Smooth muscle cell (in vitro differentiated cells): ENCODE measurements at regions not wholly inside any gene's neighbourhood (a gene's known extent, or its start where the extent isn't known, plus 50 kb on each side); places are given as distances from the start of the nearest gene placed in this dataset.
"Not testable (repeated sequence)": the region's sequence is repeated elsewhere in the genome, so short reads cannot be mapped to it uniquely, and the experiment has no call there.

Source experiments
- DNase-seq: peaks from one replicate; lab custom pipeline; 2025; ENCODE audit not compliant: unreplicated experiment; lab: John Stamatoyannopoulos, UW
- H2AFZ ChIP-seq: fragments of 200-600 bp; sonication (generic); 2 replicates; pipeline ENCODE4 v1.6.0; 2016; ENCODE audit warnings: antibody characterized with exemption, low read depth, mild to moderate bottlenecking
- H3F3A ChIP-seq: fragments of 200-600 bp; sonication (generic); 2 replicates; pipeline ENCODE4 v1.6.0; 2017; ENCODE audit warnings: antibody characterized with exemption, low read depth
- H3K27ac ChIP-seq: fragments of 200-600 bp; sonication (generic); 2 replicates; pipeline ENCODE4 v1.5.1; 2016; ENCODE audit warnings: low read depth, mild to moderate bottlenecking
- H3K27me3 ChIP-seq: fragments of 200-600 bp; sonication (generic); 2 replicates; pipeline ENCODE4 v1.6.1; 2016; ENCODE audit warnings: low read depth, mild to moderate bottlenecking
- H3K36me3 ChIP-seq: fragments of 200-600 bp; sonication (generic); 2 replicates; pipeline ENCODE4 v1.5.1; 2016; ENCODE audit warnings: low read depth
- H3K4me1 ChIP-seq: fragments of 200-600 bp; sonication (generic); 2 replicates; pipeline ENCODE4 v1.5.1; 2016; ENCODE audit warnings: low read depth
- H3K4me2 ChIP-seq: fragments of 200-600 bp; sonication (generic); 2 replicates; pipeline ENCODE4 v1.6.0; 2016; ENCODE audit warnings: mild to moderate bottlenecking
- H3K4me3 ChIP-seq: fragments of 200-600 bp; sonication (generic); 2 replicates; pipeline ENCODE4 v1.5.1; 2016; ENCODE audit warnings: mild to moderate bottlenecking
- H3K79me2 ChIP-seq: fragments of 200-600 bp; sonication (generic); 2 replicates; pipeline ENCODE4 v1.6.0; 2016; ENCODE audit warnings: low read depth, mild to moderate bottlenecking
- H3K9ac ChIP-seq: fragments of 200-600 bp; sonication (generic); 2 replicates; pipeline ENCODE4 v1.6.0; 2016; ENCODE audit warnings: low read depth
- H3K9me3 ChIP-seq: fragments of 200-600 bp; sonication (generic); replicated peaks from 2 replicates; pipeline ENCODE4 v1.5.1; 2016; ENCODE audit warnings: low read depth
- H4K20me1 ChIP-seq: fragments of 200-600 bp; sonication (generic); 2 replicates; pipeline ENCODE4 v1.6.0; 2016; ENCODE audit warnings: low read depth
- WGBS: methylation state at CpG from one replicate; pipeline ENCODE4 v1.1.7; 2016; ENCODE audit warnings: low lambda C conversion rate; 5-methylcytosine and 5-hydroxymethylcytosine counted together
- TF ChIP-seq, protein P1 (sequence below): fragments of 200-600 bp; sonication (generic); IDR thresholded peaks from 2 replicates; pipeline ENCODE4 v1.5.1; 2017; ENCODE audit warnings: borderline replicate concordance, mild to moderate bottlenecking, antibody characterized with exemption; ENCODE audit not compliant: insufficient read depth, poor library complexity, severe bottlenecking

DNA sequence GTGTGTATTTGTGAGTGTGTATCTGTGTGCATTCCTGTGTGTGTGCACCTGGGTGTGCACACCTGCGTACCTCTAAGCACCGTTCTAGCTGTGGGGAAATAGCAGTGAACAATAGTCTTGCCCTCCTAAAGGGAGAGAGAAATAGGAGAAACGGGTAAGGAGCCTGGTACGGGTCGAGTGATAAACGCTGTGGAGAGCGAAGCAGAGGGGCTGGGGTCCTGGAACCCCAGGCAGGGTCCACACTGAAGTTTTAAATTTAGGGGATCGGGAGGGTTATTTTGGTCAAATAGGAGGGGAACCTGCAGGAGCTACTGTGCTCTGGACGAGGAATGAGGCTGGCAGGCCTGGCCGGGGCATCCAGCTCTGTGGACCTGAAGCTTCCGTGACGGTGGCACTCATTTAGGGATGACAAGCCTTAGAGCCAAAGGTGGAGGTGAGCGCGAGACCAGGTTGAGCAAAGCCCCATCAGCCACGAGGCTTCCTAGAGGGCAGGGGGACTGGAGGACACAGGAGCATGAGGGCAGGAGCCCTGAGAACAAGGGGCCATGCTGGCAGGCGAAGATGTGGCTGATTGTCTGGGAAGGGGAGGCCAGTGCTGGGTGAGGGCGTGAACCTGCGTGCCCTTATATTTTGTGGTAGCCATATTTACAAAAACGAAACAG is 188.0 kb downstream of the RTP5 start:
- no peaks in the 10 kb centered on the region for H3K79me2 ChIP-seq
- H3K36me3 ChIP-seq, result no peaks in the 10 kb centered on the region
- no peak for DNase-seq
- H3K27ac ChIP-seq, result no peak overlapping the region
- TF ChIP-seq, protein P1, sequence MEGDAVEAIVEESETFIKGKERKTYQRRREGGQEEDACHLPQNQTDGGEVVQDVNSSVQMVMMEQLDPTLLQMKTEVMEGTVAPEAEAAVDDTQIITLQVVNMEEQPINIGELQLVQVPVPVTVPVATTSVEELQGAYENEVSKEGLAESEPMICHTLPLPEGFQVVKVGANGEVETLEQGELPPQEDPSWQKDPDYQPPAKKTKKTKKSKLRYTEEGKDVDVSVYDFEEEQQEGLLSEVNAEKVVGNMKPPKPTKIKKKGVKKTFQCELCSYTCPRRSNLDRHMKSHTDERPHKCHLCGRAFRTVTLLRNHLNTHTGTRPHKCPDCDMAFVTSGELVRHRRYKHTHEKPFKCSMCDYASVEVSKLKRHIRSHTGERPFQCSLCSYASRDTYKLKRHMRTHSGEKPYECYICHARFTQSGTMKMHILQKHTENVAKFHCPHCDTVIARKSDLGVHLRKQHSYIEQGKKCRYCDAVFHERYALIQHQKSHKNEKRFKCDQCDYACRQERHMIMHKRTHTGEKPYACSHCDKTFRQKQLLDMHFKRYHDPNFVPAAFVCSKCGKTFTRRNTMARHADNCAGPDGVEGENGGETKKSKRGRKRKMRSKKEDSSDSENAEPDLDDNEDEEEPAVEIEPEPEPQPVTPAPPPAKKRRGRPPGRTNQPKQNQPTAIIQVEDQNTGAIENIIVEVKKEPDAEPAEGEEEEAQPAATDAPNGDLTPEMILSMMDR, result no peak
- WGBS, result 91% methylated on average over 19 of the region's 19 CpGs
- no peaks in the 10 kb centered on the region for H4K20me1 ChIP-seq
- no peak overlapping the region for H2AFZ ChIP-seq
- no peak overlapping the region for H3K4me2 ChIP-seq
- no peaks in the 10 kb centered on the region for H3K4me1 ChIP-seq
- H3K4me3 ChIP-seq, result no peak overlapping the region
- no peak overlapping the region for H3K9ac ChIP-seq
- H3K9me3 ChIP-seq, result no peaks in the 10 kb centered on the region
- H3F3A ChIP-seq, result no peaks in the 10 kb centered on the region
- H3K27me3 ChIP-seq, result peaks cover 14% of the 10 kb centered on the region

DNA sequence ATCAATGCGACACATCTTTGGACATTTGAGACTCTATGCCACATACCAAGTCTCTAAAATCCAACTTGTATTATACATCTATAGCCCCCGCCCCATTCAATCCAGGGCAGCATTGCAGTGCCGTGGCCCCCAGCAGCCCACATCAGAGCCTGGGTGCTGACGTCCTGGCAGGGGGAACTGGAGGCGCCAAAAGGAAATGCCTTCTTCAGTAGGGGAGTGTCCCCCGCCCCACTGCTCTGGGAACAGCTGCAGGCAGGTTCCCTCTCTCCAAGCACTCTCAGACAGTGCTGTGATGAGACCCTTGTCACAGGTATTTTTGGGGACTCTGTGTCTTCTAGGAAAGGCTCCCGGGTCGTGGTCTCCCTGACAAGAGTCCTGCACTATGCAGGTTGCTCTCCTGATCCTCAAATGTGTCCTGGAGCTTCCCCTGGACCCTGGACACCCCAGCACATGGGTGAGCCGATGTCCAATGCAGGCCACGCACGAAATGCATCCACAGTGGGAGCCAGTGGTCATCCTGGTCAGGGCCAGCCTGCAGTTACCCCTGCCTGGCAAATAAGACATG is 188.7 kb downstream of the RTP5 start:
- TF ChIP-seq, protein P1, result no peak
- Histone ChIP-seq H3K36me3 (no peaks in the 10 kb centered on the region), H2AFZ (no peak overlapping the region), H3K9me3 (no peaks in the 10 kb centered on the region), H4K20me1 (no peaks in the 10 kb centered on the region), H3K27me3 (peaks cover 14% of the 10 kb centered on the region), H3K79me2 (no peaks in the 10 kb centered on the region), H3K27ac (no peak overlapping the region), H3F3A (no peaks in the 10 kb centered on the region), H3K4me2 (no peak overlapping the region), H3K9ac (no peak overlapping the region), H3K4me1 (peaks cover under 1% of the 10 kb centered on the region), H3K4me3 (no peak overlapping the region)
- 91% methylated on average over 11 of the region's 11 CpGs for WGBS
- no peak for DNase-seq

DNA sequence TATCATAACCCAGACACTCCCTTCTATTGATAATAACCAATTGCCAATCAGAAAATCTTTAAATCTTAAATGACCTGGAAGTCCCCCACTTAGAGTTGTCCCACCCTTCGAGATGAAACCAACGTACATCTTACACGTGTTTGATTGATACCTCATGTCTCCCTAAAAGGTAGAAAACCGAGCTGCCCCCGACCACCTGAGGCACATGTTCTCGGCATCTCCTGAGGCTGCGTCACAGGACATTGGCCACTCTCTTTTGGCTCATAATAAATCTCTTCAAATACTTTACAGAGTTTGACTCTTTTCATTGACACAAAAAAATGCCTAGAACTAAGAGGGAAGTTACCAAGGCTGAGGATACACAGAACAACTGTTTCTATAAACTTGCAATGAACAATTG is 190.0 kb downstream of the RTP5 start:
- H3K9me3 ChIP-seq, result no peaks in the 10 kb centered on the region
- no peak overlapping the region for H3K4me2 ChIP-seq
- no peak overlapping the region for H3K4me3 ChIP-seq
- H4K20me1 ChIP-seq, result no peaks in the 10 kb centered on the region
- peaks cover 10% of the 10 kb centered on the region for H3K4me1 ChIP-seq
- no peak overlapping the region for H3K9ac ChIP-seq
- no peak overlapping the region for H3K27ac ChIP-seq
- TF ChIP-seq, protein P1, result no peak
- no peak overlapping the region for H2AFZ ChIP-seq
- WGBS, result 96% methylated on average over 7 of the region's 7 CpGs
- H3F3A ChIP-seq, result no peaks in the 10 kb centered on the region
- no peaks in the 10 kb centered on the region for H3K36me3 ChIP-seq
- peaks cover 6% of the 10 kb centered on the region for H3K27me3 ChIP-seq
- no peaks in the 10 kb centered on the region for H3K79me2 ChIP-seq
- DNase-seq, result no peak

DNA sequence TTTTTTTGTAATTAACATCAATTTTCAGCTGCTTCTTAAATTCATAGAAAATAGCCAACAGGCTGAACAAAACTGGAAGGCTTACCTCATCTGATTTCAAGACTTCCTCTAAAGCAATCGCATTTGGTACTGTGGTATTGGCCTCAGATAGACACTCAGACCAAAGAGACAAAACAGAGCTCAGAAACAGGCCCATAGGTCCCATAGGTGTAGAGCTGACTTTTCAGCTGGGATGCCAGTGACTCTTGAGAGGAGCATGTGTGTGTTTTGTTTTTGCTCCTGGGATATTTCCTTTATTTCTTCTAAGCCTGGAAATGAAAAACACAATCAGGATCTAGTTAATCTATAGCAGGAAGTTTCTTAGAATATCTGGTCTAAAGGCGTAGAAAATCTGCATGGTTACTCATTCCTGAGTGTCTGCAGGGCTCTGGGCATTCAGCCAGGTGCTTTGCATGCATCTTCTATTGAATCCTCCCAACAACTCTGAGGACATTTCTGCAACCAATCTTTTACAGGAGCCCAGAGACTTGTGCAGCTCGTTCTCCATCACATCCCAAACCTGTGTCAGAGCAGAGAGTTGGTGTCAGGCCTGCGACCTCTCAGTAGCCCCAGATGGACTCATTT is 190.8 kb downstream of the RTP5 start:
- no peak overlapping the region for H3K9ac ChIP-seq
- peaks cover 10% of the 10 kb centered on the region for H3K4me1 ChIP-seq
- 77% methylated on average over 4 of the region's 4 CpGs for WGBS
- H3K4me3 ChIP-seq, result no peak overlapping the region
- no peaks in the 10 kb centered on the region for H3K79me2 ChIP-seq
- H3K9me3 ChIP-seq, result no peaks in the 10 kb centered on the region
- no peaks in the 10 kb centered on the region for H3K36me3 ChIP-seq
- TF ChIP-seq, protein P1, result no peak
- no peak overlapping the region for H3K27ac ChIP-seq
- peaks cover 6% of the 10 kb centered on the region for H3K27me3 ChIP-seq
- no peak overlapping the region for H2AFZ ChIP-seq
- H3F3A ChIP-seq, result no peaks in the 10 kb centered on the region
- H4K20me1 ChIP-seq, result no peaks in the 10 kb centered on the region
- no peak for DNase-seq
- H3K4me2 ChIP-seq, result no peak overlapping the region

DNA sequence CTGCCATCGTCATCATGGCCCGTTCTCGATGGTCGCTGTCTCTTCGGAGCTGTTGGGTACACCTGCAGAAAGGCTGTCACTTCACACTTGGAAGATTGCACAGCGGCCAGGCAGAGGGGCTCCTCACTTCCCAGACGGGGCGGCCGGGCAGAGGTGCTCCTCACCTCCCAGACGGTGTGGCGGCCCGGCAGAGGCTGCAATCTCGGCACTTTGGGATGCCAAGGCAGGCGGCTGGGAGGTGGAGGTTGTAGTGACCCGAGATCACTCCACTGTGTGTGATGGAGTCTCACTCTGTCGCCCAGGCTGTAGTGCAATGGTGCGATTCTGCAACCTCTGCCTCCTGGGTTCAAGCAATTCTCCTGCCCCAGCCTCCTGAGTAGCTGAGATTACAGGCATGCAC is 192.4 kb downstream of the RTP5 start:
- H3K4me2 ChIP-seq, H3K9ac ChIP-seq, H3F3A ChIP-seq, H3K36me3 ChIP-seq, H4K20me1 ChIP-seq, H3K79me2 ChIP-seq, DNase-seq, H2AFZ ChIP-seq, H3K9me3 ChIP-seq, H3K27me3 ChIP-seq, H3K4me3 ChIP-seq, H3K27ac ChIP-seq: not testable (repeated sequence)
- peaks cover 10% of the 10 kb centered on the region for H3K4me1 ChIP-seq
- WGBS, result 96% methylated on average over 17 of the region's 17 CpGs
